ENCODE measurements at regions not wholly inside any gene's neighbourhood (a gene's known extent, or its start where the extent isn't known, plus 50 kb on each side); places are given as distances from the start of the nearest gene placed in this dataset.

- TF ChIP-seq CTCF (IDR thresholded peaks at IDR 0.05; ENCODE audit: control extremely low read depth, extremely low read depth, low read depth, missing control alignments) = no peak
- no peak for DNase-seq (ENCODE audit: extremely low spot score)
- POLR2A ChIA-PET = no interaction called here
- CTCF ChIA-PET = no interaction called here
Measured at GRCh38 chr14:98819132-98819866, 452.7 kb downstream of the BCL11B start.

GRCh38 chr14:98819867-98820206 is 452.2 kb downstream of the BCL11B start:
- ChIA-PET CTCF (no interaction called here), POLR2A (no interaction called here)
- no peak for DNase-seq (ENCODE audit: extremely low spot score)
- no peak for TF ChIP-seq CTCF (IDR thresholded peaks at IDR 0.05; ENCODE audit: control extremely low read depth, extremely low read depth, low read depth, missing control alignments)

- ChIA-PET POLR2A (no interaction called here), CTCF (no interaction called here)
- TF ChIP-seq CTCF (IDR thresholded peaks at IDR 0.05; ENCODE audit: control extremely low read depth, extremely low read depth, low read depth, missing control alignments) = no peak
- DNase-seq (ENCODE audit: extremely low spot score) = no peak
Measured at GRCh38 chr14:98822917-98823316, 449.1 kb downstream of the BCL11B start.

- CTCF ChIA-PET = no interaction called here
- POLR2A ChIA-PET = no interaction called here
- no peak for DNase-seq (ENCODE audit: extremely low spot score)
- TF ChIP-seq CTCF (IDR thresholded peaks at IDR 0.05; ENCODE audit: control extremely low read depth, extremely low read depth, low read depth, missing control alignments) = no peak
Measured at GRCh38 chr14:98826618-98827017, 445.4 kb downstream of the BCL11B start.

- TF ChIP-seq CTCF (IDR thresholded peaks at IDR 0.05; ENCODE audit: control extremely low read depth, extremely low read depth, low read depth, missing control alignments) = no peak
- no peak for DNase-seq (ENCODE audit: extremely low spot score)
- ChIA-PET POLR2A (no interaction called here), CTCF (no interaction called here)
Measured at GRCh38 chr14:98834119-98834518, 437.9 kb downstream of the BCL11B start.

GRCh38 chr14:98835051-98835824 is 436.8 kb downstream of the BCL11B start:
- POLR2A ChIA-PET = no interaction called here
- no peak for DNase-seq (ENCODE audit: extremely low spot score)
- CTCF ChIA-PET = no interaction called here

More at GRCh38 chr14:98835051-98835824, 436.8 kb downstream of the BCL11B start:
- no peak for TF ChIP-seq CTCF (IDR thresholded peaks at IDR 0.05; ENCODE audit: control extremely low read depth, extremely low read depth, low read depth, missing control alignments)
